Neural progenitor cell (in vitro differentiated cells): ENCODE measurements at regions not wholly inside any gene's neighbourhood (a gene's known extent, or its start where the extent isn't known, plus 50 kb on each side); places are given as distances from the start of the nearest gene placed in this dataset.

Source experiments
- DNase-seq: peaks from one replicate; pipeline ENCODE4 v3.0.0-alpha.2; 2016; ENCODE audit warnings: low spot score
- H2AFZ ChIP-seq: fragments of 200-600 bp; sonication (generic); replicated peaks from 2 replicates; pipeline ENCODE4 v1.6.1; 2016; ENCODE audit warnings: antibody characterized with exemption
- H3F3A ChIP-seq: fragments of 200-600 bp; sonication (generic); 2 replicates; pipeline ENCODE4 v1.6.1; 2016; ENCODE audit warnings: antibody characterized with exemption, low read depth
- H3K27ac ChIP-seq: fragments of 200-600 bp; sonication (generic); 2 replicates; pipeline ENCODE4 v1.5.1; 2016; ENCODE audit warnings: mild to moderate bottlenecking
- H3K27me3 ChIP-seq: fragments of 200-600 bp; sonication (generic); 2 replicates; pipeline ENCODE4 v1.6.1; 2016; ENCODE audit warnings: mild to moderate bottlenecking, moderate library complexity
- H3K36me3 ChIP-seq: fragments of 200-600 bp; sonication (generic); 2 replicates; pipeline ENCODE4 v1.5.1; 2016
- H3K4me1 ChIP-seq: fragments of 200-600 bp; sonication (generic); 2 replicates; pipeline ENCODE4 v1.6.1; 2016; ENCODE audit warnings: mixed run types
- H3K4me2 ChIP-seq: fragments of 200-600 bp; sonication (generic); 2 replicates; pipeline ENCODE4 v1.6.1; 2016
- H3K4me3 ChIP-seq: fragments of 200-600 bp; sonication (generic); 2 replicates; pipeline ENCODE4 v1.5.1; 2016
- H3K79me2 ChIP-seq: fragments of 200-600 bp; sonication (generic); 2 replicates; pipeline ENCODE4 v1.6.1; 2016; ENCODE audit warnings: low read depth
- H3K9ac ChIP-seq: fragments of 200-600 bp; sonication (generic); 2 replicates; pipeline ENCODE4 v1.6.1; 2016
- H3K9me3 ChIP-seq: fragments of 200-600 bp; sonication (generic); 2 replicates; pipeline ENCODE4 v1.5.1; 2016; ENCODE audit warnings: low read depth
- H4K20me1 ChIP-seq: fragments of 200-600 bp; sonication (generic); 2 replicates; pipeline ENCODE4 v1.6.1; 2016; ENCODE audit warnings: low read depth
- H3K27ac Mint-ChIP-seq: 3 replicates; pipeline ENCODE4 v1.8.0; 2021; ENCODE audit warnings: mixed read lengths
- H3K27me3 Mint-ChIP-seq: 2 replicates; pipeline ENCODE4 v1.8.0; 2022; ENCODE audit warnings: low read depth, mild to moderate bottlenecking, inconsistent platforms, moderate library complexity, mixed read lengths; ENCODE audit not compliant: insufficient read depth
- H3K36me3 Mint-ChIP-seq: 3 replicates; pipeline ENCODE4 v1.8.0; 2021; ENCODE audit warnings: mixed read lengths
- H3K4me1 Mint-ChIP-seq: 3 replicates; pipeline ENCODE4 v1.8.0; 2021; ENCODE audit warnings: mixed read lengths
- H3K4me3 Mint-ChIP-seq: 3 replicates; pipeline ENCODE4 v1.8.0; 2021; ENCODE audit warnings: mild to moderate bottlenecking, moderate library complexity, mixed read lengths
- H3K9me3 Mint-ChIP-seq: 3 replicates; pipeline ENCODE4 v1.8.0; 2020; ENCODE audit warnings: mixed read lengths
- CTCF ChIP-seq: fragments of 200-600 bp; sonication (generic); IDR thresholded peaks from 2 replicates; pipeline ENCODE4 v1.5.1; 2017; ENCODE audit warnings: antibody characterized with exemption, mild to moderate bottlenecking
- EZH2 ChIP-seq: fragments of 200-600 bp; sonication (generic); IDR thresholded peaks from 2 replicates; pipeline ENCODE4 v1.6.1; 2017; ENCODE audit warnings: antibody characterized with exemption, mild to moderate bottlenecking, moderate library complexity
- EZH2phosphoT487 ChIP-seq: fragments of 200-600 bp; sonication (generic); IDR thresholded peaks from 2 replicates; pipeline ENCODE4 v1.6.1; 2017; ENCODE audit warnings: antibody characterized with exemption

GRCh38 chr3:11089931-11090330 is 64.4 kb upstream of the HRH1 start:
- no peak overlapping the region for H2AFZ ChIP-seq
- no peaks in the 10 kb centered on the region for H4K20me1 ChIP-seq
- no peaks in the 10 kb centered on the region for H3K36me3 ChIP-seq
- no peak overlapping the region for H3K27ac Mint-ChIP-seq
- H3K36me3 Mint-ChIP-seq, result no peaks in the 10 kb centered on the region
- no peaks in the 10 kb centered on the region for H3K9me3 ChIP-seq
- H3K4me2 ChIP-seq, result no peak overlapping the region
- H3K4me3 ChIP-seq, result no peak overlapping the region
- peaks cover 3% of the 10 kb centered on the region for H3K4me1 ChIP-seq
- no peak overlapping the region for H3K9ac ChIP-seq
- no peaks in the 10 kb centered on the region for H3F3A ChIP-seq
- TF ChIP-seq EZH2phosphoT487 (no peak), CTCF (no peak), EZH2 (no peak)
- no peaks in the 10 kb centered on the region for H3K27me3 ChIP-seq
- H3K79me2 ChIP-seq, result no peaks in the 10 kb centered on the region
- no peak overlapping the region for H3K27ac ChIP-seq
- H3K4me1 Mint-ChIP-seq, result peaks cover 32% of the 10 kb centered on the region
- H3K27me3 Mint-ChIP-seq, result peaks cover 6% of the 10 kb centered on the region
- H3K9me3 Mint-ChIP-seq, result no peaks in the 10 kb centered on the region
- no peak overlapping the region for H3K4me3 Mint-ChIP-seq
- DNase-seq, result no peak

GRCh38 chr3:11090551-11090950 is 63.7 kb upstream of the HRH1 start:
- H3K4me3 ChIP-seq, result no peak overlapping the region
- no peaks in the 10 kb centered on the region for H4K20me1 ChIP-seq
- H3K9me3 ChIP-seq, result no peaks in the 10 kb centered on the region
- Mint-ChIP-seq H3K9me3 (no peaks in the 10 kb centered on the region), H3K4me3 (no peak overlapping the region), H3K27ac (no peak overlapping the region), H3K27me3 (peaks cover 6% of the 10 kb centered on the region), H3K4me1 (peaks cover 34% of the 10 kb centered on the region), H3K36me3 (no peaks in the 10 kb centered on the region)
- peaks cover 3% of the 10 kb centered on the region for H3K4me1 ChIP-seq
- no peak for DNase-seq
- no peaks in the 10 kb centered on the region for H3K27me3 ChIP-seq
- no peak overlapping the region for H3K27ac ChIP-seq
- no peak overlapping the region for H3K4me2 ChIP-seq
- no peaks in the 10 kb centered on the region for H3K36me3 ChIP-seq
- TF ChIP-seq EZH2 (no peak), EZH2phosphoT487 (no peak), CTCF (no peak)
- H3F3A ChIP-seq, result no peaks in the 10 kb centered on the region
- no peaks in the 10 kb centered on the region for H3K79me2 ChIP-seq
- no peak overlapping the region for H3K9ac ChIP-seq
- H2AFZ ChIP-seq, result no peak overlapping the region

GRCh38 chr3:11091088-11091590 is 63.2 kb upstream of the HRH1 start:
- Mint-ChIP-seq H3K4me3 (peak overlapping the region; percentile 7), H3K27me3 (peaks cover 6% of the 10 kb centered on the region), H3K27ac (peak overlapping the region; percentile 8), H3K9me3 (no peaks in the 10 kb centered on the region), H3K36me3 (no peaks in the 10 kb centered on the region), H3K4me1 (peaks cover 35% of the 10 kb centered on the region)
- H3K36me3 ChIP-seq, result no peaks in the 10 kb centered on the region
- no peaks in the 10 kb centered on the region for H4K20me1 ChIP-seq
- H3K27me3 ChIP-seq, result peaks cover 5% of the 10 kb centered on the region
- H3K9me3 ChIP-seq, result no peaks in the 10 kb centered on the region
- no peak overlapping the region for H3K27ac ChIP-seq
- no peak for TF ChIP-seq EZH2
- no peak for TF ChIP-seq CTCF
- TF ChIP-seq EZH2phosphoT487, result no peak
- peak overlapping the region; percentile 7 for H3K4me2 ChIP-seq
- no peaks in the 10 kb centered on the region for H3K79me2 ChIP-seq
- no peak overlapping the region for H3K9ac ChIP-seq
- H3K4me3 ChIP-seq, result no peak overlapping the region
- H3F3A ChIP-seq, result no peaks in the 10 kb centered on the region
- peaks cover 3% of the 10 kb centered on the region for H3K4me1 ChIP-seq
- no peak overlapping the region for H2AFZ ChIP-seq
- peak; percentile 61 for DNase-seq
